ENCODE measurements at regions not wholly inside any gene's neighbourhood (a gene's known extent, or its start where the extent isn't known, plus 50 kb on each side); places are given as distances from the start of the nearest gene placed in this dataset.
"Not testable (repeated sequence)": the region's sequence is repeated elsewhere in the genome, so short reads cannot be mapped to it uniquely, and the experiment has no call there.

DNA sequence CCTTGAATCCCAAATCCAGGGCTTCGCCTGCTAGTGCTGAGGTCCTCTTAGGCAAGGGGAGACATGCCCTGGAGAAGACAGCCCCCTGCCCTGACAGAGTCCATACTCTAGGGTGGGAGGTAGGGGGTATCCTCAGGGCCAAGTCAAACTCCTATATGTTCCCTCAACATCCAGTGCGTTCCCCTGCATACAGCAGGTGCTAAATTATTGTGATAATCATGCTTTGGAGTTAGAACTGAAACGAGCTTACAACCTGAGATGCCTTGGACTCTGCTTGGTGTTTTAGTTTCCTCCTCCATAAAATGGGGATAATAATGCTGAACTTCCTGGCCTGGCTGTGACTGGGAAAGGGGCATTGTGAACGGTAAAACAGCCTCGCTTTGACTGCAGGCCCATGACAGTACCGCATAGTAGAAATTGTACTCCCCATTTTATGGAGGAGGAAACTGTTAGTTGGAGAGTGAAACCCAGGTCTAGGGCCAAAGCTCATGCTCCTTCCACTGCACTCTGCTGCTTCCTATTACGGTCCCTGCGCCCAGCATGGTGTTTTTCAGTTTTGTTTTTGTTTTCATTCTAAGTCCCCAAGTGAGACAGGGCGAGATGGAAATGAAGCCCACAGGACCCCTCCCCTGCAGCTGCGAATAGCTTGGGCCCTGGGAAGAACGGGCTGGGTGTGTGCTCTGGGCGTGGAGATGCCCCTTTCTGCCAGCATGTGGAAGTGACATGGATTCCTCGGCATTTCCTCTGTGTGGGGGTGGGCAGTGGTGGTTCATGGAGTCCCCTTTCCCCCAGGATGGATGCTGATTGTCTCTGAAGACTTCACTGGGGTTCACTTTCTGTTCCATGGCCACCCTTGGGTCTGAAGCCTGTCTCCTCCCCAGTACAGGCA lies 162.5 kb downstream of the VEGFA start:
- no peak for DNase-seq

DNA sequence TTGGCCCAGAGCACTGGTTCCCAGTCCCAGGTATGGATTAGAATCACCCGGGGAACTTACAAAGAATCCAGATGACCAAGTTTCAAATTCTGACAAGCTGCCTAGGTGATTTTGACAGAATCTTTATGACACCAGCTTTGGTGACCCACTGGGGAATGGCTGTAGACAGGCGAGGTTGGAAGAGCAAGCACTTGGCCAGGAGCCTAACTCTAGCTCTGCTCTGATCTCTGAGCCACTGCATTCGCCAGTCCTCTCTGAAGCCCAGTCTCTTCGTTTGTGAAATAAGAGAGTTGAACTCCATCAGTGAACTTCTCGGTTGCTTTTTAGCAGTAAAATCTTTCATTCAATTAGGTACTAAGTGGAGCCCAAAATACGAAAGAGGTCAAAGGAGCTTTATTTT lies 161.2 kb downstream of the VEGFA start:
- DNase-seq, result no peak

DNA sequence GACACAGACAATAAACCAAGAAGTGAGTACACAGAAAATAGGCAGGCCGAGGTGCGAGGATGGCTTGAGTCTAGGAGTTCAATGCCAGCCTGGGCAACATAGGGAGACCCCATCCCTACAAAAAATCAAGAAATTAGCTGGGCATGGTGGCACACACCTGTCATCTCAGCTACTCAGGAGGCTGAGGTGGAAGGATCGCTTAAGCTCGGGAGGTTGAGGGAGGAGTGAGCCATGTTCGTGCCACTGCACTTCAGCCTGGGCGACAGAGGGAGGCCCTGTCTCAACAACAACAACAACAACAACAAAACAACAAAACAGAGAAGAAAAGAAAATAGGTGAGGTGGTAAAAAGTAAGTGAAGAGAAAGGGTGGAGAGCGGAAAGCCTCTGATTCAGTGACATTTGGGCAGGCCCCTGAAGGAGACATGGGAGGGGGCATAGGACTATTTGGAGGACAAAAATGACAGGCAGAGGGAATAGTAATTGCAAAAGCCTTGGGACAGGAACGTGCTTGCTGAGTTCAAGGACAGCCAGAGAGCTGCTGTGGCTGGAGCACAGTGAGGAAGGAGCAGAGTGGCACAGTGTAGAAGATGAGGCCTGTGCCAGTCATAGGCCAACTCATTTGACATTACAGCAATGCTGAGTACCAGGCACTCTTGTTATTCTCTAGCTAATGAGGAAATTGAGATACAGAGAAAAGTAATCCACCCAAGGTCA lies 160.6 kb downstream of the VEGFA start:
- no peak for DNase-seq

DNA sequence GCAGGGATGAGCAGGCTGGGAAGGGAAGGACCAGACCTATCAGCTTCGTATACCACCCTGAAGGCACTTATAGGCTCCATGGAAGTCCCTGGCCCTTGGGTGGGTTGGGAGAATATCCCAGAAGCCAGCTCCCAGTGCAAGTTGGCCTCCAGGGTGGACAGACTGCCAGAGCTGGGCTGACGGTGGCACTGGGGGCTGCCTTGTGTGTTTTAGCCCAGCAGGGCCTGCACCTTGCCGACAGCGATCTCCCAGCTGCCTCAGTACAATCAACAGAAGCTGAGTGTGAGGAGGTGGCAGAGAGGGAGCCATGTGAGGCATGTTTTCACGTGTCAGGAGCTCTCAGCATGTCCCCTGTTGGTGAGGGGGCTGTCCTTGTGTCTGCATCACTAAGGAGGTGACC lies 159.5 kb downstream of the VEGFA start:
- DNase-seq, result no peak

DNA sequence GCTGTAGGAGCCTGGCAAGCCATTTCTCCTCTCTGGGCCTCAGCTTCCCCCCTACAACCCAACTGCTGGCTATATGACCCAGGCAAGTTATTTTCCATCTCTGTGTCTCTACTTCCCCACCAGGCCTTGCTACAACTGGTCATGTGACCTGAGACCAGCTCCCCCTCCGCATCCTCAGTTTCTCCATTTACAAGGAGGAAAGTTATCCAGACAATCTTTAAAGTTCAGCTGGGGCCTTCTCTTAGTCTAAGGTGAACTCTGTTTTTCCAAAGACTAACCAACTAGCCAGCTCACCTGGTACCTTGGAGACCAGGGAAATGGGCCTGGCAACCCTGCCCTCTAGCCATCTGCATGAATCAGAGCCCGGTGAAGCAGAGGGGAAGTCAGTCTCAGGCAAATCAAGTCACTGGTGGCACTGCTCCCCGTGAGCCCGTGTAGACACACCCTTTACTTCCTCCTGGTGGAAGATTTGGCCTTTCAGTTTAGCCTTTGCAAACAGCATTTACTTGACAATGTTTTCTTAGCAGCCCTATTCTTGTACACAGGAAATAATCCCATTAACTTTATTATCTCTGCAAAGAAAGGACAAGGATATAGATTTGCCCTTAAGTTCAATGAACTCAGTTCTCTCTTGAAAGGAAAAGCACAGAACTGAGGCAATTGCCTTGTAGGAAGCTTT lies 157.7 kb downstream of the VEGFA start:
- no peak for DNase-seq

DNA sequence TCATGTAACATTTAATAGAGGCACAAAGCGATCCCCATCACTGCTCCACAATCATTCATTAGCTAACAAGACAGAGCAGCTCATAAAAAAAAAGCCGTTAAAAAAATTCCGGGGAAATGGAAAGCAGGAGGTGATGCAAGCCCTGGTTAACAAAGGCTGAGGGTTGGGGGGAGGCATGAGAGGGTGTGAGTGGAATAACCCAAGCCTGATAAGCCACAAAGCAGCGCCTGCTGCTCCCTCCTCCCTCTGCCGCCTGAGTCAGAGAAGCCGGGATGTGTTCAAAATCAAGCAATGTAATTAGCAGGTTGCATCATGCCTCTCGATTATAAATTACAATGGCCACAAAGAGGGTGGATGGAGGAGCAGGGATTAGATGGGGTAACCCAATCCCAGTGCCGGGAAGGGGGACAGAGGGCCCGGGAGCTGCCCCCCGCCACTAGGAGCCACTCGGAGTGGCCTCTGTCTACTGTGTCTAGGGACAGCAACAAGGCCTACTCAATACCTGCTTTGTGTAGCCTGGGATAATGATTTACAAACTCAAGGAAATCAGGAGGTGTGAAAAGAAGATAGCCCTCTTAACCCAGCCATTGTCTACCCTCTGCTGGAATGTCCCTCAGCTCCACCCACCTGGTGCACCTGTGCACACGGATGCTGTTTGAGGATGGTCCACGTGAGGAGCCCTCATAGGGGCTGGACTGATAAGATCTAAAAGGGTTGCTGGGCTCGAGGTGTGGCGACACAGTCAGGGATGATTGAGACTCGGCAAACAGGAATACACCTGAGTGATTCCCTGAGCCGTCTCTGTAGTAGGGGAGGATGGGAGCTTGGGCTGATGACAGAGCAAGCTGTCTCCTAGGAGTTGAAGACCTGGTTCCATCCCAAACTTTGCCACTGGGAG lies 156.9 kb downstream of the VEGFA start:
- peak; percentile 90 for DNase-seq

DNA sequence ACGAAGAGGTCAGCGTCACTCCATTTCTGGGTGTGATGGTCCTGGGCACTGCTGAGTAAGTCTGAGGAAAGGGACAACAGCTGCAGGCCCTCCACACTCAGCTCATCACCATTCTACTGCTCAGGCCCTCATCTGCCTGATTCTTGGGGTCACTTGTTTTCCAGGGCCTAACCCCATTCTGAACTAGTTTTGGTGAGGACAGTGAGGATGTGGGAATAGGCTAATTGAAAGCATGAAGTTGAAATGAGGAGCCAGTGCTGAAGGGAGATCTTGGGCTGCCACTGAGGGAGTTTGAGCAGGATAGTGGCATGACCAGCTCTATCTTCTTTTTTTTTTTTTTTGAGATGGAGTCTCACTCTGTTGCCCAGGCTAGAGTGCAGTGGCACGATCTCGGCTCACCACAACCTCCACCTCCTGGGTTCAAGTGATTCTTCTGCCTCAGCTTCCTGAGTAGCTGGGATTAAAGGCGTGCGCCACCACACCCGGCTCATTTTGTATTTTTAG lies 155.7 kb downstream of the VEGFA start:
- DNase-seq, result not testable (repeated sequence)

DNA sequence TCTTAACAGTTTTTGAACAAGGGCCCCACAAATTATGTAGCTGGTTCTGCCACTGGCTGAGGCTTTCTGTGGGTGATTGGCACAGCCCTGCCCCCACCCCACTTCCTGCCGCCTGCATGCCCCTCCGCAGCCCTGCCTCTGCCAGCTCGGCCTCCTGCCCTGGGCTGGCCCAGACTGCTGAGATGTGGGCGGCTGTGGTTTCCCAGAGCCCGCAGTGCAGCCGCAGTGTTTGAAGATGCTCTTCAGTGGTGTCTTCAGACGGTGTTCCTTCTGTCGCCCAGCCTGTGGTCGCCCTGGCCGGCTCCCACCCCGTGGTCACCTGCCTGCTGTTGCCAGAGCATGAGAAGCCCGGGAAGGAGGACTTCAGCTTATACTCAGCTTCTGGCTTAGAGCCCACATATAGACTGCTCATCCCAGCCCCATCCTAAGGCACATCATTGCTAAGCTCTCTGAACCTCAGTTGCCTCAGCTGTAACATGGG lies 154.3 kb downstream of the VEGFA start:
- DNase-seq, result no peak

DNA sequence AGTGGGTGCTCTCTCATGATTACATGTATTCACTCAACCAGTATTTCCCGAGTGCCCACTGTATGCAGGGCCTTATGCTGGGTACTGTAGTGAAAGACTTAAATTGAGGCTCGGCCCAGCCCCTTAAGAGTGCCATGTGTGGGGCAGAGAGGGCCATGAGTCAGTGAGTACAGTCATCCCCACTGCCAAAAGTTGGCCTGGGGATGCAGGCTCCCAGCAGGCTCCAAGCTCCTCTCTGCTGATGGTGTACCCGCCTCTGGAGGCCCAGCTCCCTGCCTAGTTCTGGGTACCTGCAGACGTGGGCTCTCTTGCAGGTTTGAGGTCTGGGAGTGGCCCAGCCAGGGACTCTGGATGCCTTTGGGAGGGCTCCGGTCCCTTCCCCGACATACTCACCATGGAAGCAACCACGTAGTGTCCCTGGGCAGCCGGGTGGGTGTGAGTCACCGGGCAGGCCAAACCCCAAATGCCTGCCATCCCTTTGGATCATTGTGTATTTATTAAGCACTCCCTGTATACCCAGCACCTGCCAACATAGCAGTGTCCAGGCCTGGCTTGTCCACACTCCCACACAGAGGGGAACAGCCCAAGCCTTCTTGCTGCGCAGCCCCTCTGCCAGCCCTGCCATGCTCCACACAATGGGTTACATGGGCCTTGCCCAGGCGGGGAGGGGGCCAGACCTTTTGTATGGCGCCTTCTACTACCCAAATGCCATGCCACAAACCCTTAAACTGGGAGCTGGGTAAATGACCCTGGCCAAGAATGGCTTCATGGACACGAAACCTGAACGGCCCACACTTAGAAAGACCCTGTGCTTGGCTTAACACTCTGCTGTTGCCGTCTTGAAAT lies 153.6 kb downstream of the VEGFA start:
- DNase-seq, result no peak

DNA sequence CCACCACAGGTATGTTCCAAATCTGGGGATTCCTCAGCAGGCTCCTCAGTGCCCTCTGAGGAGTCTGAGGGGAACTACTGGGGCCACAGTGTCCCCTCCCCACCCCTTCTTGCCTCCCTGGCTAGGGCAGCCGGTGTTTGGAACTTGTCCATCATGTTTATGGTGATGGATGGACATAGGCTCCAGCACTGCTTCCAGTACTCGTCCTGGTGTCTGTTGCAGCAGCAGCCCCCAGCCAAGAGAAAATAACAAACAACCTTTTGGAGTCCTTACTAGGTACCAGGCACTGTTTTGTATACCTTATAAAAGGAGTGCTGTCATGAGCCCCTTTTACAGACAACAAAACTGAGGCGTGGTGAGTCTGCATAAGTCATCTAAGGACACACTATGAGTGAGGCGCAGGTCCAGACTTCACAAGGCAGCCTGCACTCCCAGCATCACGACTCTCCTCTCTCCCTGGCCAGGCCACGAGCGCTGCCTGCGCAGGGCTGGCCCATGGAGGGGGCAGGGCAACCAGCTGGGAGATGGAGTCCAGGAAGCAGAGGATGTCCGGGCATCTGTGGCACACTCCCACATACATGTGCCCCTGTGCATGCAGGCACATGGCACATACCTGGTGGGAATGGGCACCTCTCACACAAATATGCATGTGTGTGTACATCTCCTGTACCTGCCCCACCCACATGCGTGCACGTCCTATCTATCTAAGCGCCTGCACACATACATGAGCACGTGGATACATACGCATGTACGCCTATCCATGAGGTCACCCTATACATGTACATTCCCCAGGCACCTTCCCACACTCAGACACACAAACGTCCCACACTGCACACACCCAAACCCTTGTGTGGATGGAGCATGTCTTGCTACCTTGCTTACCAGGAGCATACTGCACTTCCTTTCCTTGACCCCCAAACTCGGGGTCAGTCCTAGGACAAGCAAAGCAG lies 152.7 kb downstream of the VEGFA start:
- no peak for DNase-seq

DNA sequence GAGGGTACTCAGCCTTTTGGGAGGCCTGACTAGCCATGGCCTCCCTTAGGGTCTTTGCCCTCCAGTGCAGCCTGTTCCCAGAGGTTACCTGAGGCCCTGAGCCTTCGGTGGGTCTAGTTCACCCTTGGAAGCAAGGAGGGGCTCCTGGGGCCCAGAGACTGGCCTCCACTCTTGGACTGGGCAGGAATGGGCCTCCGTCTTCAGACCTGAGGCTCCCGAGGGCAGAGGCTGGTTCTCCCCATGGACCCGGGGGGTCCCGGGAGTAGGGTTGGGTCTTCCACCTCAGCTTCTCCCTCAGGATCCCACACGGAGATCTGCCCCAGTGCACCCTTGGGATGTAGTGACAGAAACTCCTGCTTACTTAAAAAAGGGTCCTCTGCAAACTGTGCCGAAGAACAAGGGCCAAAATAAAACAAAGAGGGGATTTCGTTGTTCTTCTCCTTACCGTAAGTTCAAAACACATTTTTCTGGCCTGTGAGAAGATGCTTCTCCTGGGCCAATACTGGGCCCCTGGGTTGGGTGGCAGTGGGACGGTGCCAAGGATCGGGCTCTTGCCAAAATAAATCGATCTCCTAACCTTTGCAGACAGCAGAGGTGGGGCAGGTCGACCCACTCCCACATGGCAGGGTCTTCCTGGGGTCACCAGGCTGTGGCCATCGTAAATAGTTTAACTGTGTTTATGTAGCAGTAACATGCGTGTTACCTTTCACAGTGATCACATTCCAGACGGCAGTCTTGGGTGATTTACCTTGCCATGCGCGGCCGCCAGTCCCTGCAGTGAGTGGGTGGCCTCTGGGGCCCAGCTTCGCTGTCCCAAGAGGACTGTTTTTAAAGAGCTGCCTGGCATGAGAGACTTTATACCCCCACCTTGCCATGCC lies 151.8 kb downstream of the VEGFA start:
- DNase-seq, result no peak

DNA sequence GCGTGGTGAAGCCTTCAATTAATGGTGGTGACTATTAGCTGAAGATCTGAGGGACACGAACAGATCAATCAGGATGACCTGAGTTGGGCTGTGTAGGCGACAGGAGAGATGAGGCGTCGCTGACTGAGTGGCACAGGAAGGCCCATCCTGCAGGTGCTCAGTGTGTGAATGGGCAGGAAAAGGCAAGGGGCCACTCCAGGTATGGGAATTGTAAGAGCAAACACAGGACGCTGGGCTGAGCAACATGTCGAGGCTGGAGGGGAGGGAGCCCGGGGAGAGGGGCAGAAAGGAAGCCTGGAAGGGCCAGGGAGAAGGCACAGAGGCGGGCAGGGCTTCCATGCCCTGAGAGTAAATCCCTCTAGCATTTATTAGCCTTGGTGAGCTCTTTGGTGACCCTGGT lies 151.0 kb downstream of the VEGFA start:
- DNase-seq, result no peak

DNA sequence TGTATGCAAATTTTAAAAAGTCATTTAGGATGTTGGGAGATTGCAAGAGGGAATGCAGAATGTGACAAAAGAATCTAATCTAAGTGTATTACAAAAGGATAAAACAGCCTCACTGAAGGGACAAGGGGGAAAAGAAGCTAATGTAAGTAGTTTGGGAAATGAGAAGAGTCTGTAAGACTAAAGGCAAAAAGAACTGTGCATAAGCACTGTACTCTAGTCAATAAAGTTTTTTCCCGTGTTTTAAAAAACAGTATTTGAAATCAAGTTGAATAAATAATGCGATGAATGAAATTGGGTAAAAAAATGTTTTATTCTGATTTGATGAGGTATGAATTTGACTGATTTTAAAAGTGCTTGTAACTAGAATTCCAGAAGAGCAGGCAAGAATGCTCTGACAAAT lies 149.8 kb downstream of the VEGFA start:
- no peak for DNase-seq

DNA sequence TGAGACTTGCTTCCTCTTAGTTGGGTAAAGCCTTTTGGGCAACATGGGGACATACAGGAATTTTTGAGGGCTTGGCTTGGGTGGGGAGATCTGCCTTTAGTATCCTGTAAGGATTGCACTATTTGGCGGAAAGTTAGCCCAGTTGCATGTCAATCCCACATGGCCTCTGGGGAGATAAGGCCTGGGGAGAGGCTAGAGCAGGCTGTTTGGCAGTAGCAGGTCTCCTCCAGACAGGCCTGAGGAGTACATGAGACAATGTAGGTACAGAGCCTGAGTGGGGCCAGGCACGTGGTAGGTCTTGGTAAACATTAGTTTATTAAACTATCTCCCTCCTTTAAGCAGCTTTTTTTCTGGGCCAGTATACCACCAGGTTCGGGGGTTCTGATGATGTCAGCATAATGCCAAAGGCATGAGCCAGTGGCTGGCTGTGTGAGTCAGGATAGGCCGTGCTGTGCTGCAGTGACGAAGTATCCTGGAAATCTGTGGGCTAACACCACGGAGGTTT lies 147.9 kb downstream of the VEGFA start:
- no peak for DNase-seq

DNA sequence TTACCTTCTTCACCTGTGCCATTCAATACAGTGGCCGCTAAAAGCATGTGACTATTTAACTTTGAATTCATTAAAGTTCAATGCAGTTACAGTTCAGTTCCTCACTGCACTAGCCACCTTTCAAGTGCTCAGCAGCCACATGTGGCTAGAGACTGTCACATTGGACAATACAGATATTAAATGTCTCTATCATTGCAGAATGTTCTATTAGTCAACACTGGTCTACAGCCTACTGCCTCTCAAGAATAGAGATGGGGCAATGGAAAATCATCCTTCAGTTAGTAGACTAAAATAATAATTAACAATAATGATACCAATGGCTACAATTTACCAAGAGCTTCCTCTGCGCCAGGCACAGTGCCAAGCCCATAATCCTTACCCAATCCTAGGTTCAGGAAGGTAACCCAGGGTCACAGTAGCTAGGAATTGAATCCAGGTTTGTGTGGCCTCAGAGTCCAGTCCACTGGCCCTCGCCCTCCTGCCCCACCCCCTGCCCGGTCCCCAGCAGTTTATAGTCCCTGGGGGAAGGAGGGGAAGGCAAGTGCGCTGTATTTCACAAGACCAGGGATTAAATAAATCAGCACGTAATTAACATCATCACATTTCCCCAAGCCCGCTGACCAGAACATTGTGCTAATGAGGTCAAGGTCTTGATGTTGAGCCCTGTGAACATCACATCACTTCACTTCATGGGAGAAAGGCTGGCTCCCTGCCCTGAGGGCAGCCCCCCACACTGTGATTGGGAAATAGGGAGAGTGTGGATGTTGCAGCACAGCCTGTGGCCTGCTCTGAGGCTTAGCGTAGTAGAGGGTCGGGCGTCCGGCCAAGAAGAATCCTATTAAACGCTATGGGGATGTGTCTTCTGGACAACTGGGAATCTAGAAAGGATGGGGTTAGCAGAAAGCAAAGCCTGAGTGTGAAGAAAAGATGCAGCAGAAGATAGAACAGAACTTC lies 147.2 kb downstream of the VEGFA start:
- no peak for DNase-seq

DNA sequence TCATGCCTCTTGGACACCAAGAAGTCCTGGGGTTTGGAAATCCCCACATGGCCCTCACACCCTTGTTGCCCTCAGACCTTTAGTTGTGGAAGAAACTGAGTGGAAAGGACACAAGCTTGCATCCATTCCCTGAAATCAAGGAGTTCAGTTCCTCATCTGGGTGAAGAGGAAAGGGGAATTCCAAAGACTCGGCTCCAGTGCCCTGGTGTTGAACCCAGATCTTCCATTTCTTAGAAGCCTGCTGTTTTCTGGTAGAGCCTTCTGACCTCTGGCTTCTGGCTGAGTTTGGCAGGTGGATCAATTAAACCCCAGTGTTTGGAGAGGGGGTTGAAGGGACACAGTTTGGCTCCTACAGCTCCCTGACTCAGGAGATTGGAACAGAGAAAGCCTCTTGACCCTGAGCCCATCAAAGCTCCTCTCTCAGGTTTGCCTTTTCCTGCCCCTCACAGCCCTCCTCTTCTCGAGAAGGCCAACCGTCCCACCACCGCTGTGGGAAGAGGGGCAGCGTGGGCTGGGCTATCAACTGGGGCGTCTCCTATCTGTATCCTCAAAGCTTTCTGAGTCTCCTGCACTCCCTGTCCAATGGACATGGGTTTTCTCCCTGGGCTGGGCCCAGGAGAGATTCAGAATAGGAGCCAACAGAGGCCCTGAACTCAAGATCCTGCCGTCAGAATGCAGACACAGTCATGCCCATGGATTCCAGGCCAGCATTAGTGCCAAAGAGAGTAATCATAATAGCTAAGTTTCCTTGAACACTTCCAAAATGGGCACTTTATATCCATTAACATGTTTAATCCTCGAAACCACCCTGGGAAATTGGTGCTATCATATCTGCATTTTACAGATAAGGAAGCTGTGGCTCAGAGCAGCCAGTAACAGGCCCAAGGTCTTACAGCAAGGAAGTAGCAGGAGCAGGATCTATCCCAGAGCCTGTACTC lies 146.2 kb downstream of the VEGFA start:
- no peak for DNase-seq
